ENCODE measurements at regions not wholly inside any gene's neighbourhood (a gene's known extent, or its start where the extent isn't known, plus 50 kb on each side); places are given as distances from the start of the nearest gene placed in this dataset.
"Not testable (repeated sequence)": the region's sequence is repeated elsewhere in the genome, so short reads cannot be mapped to it uniquely, and the experiment has no call there.

DNA sequence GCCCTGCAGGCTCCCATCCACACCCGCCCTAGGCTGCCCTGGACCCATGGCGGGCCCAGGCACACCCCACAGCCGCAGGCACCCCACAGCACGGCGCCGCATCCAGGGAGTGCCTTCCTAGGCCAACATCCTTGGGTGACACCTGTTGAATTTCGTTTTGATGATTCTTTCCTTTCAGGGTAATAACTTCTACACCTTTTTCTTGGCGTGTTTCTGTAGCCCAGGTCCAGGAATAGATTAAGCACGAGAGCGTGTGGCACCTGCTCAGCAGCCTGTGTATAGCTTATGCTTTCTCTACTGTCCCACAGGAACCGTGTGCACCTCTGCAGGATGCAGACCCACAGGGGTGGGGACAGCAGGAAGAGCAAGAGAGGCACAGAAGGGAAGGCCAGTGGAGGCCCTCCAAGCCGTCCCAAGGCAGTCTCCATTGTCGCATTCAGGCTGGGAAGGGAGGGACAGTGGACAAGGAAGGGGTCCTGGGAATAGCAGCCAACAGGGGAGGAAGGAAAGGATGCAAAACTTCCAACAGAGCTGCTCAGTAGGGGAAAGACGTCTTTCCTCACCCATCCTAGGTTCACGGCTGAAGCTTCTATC is 118.1 kb upstream of the AFDN start:
- TF ChIP-seq, protein P1, sequence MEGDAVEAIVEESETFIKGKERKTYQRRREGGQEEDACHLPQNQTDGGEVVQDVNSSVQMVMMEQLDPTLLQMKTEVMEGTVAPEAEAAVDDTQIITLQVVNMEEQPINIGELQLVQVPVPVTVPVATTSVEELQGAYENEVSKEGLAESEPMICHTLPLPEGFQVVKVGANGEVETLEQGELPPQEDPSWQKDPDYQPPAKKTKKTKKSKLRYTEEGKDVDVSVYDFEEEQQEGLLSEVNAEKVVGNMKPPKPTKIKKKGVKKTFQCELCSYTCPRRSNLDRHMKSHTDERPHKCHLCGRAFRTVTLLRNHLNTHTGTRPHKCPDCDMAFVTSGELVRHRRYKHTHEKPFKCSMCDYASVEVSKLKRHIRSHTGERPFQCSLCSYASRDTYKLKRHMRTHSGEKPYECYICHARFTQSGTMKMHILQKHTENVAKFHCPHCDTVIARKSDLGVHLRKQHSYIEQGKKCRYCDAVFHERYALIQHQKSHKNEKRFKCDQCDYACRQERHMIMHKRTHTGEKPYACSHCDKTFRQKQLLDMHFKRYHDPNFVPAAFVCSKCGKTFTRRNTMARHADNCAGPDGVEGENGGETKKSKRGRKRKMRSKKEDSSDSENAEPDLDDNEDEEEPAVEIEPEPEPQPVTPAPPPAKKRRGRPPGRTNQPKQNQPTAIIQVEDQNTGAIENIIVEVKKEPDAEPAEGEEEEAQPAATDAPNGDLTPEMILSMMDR (IDR thresholded peaks at IDR 0.05; ENCODE audit: low read depth, low read length, missing control alignments), result no peak
- H3K4me3 ChIP-seq (ENCODE audit: low read depth, low read length), result no peak overlapping the region
- no peaks in the 10 kb centered on the region for H3K36me3 ChIP-seq (replicated peaks)
- in situ Hi-C loops (cut with HindIII; ENCODE audit: low pct_ligation_motif_present, low sequenced_read_pairs), result no loop called here
- DNase-seq, result no peak
- H3K27me3 ChIP-seq (replicated peaks), result no peaks in the 10 kb centered on the region
- H3K27ac ChIP-seq, result no peak overlapping the region

DNA sequence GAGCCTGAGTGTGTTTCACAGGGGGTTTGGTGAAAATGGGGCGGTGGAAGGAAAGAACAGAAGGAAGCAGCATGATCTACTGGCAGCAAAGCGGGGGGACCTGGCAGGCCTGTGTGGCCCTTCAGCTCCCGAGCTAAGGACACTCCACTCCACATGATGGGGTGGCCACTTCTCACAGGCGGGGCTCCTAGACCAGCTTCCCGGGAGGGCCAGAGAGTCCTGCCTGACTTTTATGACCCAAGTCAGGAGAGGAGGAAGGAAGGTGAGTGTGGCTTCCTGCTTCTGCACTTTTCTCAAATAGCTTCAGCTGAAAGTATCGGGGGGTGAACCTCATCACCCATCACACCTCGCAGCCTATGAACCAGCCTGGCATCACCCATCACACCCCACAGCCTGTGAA is 117.5 kb upstream of the AFDN start:
- in situ Hi-C loops (cut with HindIII; ENCODE audit: low pct_ligation_motif_present, low sequenced_read_pairs), result no loop called here
- TF ChIP-seq, protein P1 (IDR thresholded peaks at IDR 0.05; ENCODE audit: low read depth, low read length, missing control alignments), result no peak
- DNase-seq, result no peak
- H3K36me3 ChIP-seq (replicated peaks), result no peaks in the 10 kb centered on the region
- no peak overlapping the region for H3K27ac ChIP-seq
- no peak overlapping the region for H3K4me3 ChIP-seq (ENCODE audit: low read depth, low read length)
- H3K27me3 ChIP-seq (replicated peaks), result no peaks in the 10 kb centered on the region

DNA sequence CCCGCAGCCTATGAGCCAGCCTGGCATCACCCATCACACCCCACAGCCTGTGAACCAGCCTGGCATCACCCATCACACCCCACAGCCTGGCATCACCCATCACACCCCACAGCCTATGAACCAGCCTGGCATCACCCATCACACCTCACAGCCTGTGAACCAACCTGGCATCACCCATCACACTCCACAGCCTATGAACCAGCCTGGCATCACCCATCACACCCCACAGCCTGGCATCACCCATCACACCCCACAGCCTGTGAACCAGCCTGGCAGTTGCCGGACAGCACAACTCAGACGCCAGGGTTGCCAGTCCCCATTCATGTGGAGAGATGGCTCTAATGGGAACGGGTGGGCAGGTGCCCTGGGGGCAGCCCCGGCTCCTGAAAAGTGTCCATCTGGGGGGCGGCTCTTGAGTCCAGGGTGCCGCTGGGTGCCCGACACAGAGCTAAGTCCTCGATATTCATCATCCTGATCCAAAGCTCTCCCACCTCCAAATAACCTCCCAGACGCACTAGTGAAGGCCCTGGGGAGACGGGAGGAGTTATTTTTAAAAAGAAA is 116.9 kb upstream of the AFDN start:
- not testable (repeated sequence) for H3K27ac ChIP-seq

DNA sequence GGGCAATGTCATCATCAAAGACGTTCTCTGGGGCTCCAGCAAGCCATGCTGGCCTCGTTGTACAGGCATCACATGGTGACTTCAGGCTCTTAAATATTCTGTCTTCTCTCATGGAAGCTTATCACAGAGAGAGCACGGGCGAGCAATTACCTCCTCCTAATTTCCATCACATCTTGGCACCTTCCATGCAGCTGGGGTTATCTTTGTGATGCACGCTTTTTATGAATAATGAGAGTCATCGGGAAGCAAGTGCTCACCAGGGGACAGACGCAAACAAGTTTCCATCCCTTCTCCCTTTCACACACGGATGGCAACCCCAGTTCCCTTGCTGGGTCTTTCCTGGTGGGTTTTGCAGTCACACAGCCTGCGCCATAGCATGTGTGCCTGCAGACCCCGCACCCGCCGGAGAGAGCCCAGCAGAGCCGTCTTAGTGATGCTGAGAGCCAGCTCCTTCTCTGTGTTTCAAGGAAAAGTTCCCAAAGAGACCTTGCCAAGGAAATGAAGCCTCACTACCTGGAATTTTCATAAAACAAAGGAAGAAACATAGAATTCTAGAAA is 116.3 kb upstream of the AFDN start:
- no peak for DNase-seq
- Histone ChIP-seq H3K27ac (no peak overlapping the region), H3K36me3 (replicated peaks) (no peaks in the 10 kb centered on the region), H3K27me3 (replicated peaks) (no peaks in the 10 kb centered on the region), H3K4me3 (ENCODE audit: low read depth, low read length) (no peak overlapping the region)
- in situ Hi-C loops (cut with HindIII; ENCODE audit: low pct_ligation_motif_present, low sequenced_read_pairs), result no loop called here
- TF ChIP-seq, protein P1 (IDR thresholded peaks at IDR 0.05; ENCODE audit: low read depth, low read length, missing control alignments), result no peak

More for the DNA sequence above, 116.9 kb upstream of the AFDN start:
- H3K27me3 ChIP-seq (replicated peaks); H3K36me3 ChIP-seq (replicated peaks); DNase-seq; in situ Hi-C loops (cut with HindIII; ENCODE audit: low pct_ligation_motif_present, low sequenced_read_pairs); H3K4me3 ChIP-seq (ENCODE audit: low read depth, low read length): not testable (repeated sequence)

DNA sequence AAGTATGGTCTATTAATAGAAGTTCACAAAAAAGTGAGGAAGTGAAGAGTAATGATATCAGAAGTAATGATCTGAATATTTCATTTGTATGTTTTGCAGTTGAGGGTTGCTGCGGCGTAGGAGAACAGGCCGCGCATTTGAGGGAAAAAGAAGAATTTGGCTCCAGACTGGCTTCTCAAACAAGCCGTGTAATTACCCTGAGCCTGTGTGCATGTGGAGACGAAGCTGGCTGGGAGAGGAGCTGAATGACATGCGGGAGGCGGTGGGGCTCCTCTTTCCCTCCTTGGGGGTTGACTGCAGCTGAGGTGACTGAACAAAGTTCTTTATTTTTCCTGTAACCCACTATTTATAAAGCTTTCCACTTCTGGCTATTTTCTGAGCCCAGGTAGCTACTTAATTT is 115.5 kb upstream of the AFDN start:
- no peak overlapping the region for H3K4me3 ChIP-seq (ENCODE audit: low read depth, low read length)
- no peaks in the 10 kb centered on the region for H3K27me3 ChIP-seq (replicated peaks)
- TF ChIP-seq, protein P1 (IDR thresholded peaks at IDR 0.05; ENCODE audit: low read depth, low read length, missing control alignments), result no peak
- no peaks in the 10 kb centered on the region for H3K36me3 ChIP-seq (replicated peaks)
- H3K27ac ChIP-seq, result no peak overlapping the region
- in situ Hi-C loops (cut with HindIII; ENCODE audit: low pct_ligation_motif_present, low sequenced_read_pairs), result no loop called here
- DNase-seq, result no peak

DNA sequence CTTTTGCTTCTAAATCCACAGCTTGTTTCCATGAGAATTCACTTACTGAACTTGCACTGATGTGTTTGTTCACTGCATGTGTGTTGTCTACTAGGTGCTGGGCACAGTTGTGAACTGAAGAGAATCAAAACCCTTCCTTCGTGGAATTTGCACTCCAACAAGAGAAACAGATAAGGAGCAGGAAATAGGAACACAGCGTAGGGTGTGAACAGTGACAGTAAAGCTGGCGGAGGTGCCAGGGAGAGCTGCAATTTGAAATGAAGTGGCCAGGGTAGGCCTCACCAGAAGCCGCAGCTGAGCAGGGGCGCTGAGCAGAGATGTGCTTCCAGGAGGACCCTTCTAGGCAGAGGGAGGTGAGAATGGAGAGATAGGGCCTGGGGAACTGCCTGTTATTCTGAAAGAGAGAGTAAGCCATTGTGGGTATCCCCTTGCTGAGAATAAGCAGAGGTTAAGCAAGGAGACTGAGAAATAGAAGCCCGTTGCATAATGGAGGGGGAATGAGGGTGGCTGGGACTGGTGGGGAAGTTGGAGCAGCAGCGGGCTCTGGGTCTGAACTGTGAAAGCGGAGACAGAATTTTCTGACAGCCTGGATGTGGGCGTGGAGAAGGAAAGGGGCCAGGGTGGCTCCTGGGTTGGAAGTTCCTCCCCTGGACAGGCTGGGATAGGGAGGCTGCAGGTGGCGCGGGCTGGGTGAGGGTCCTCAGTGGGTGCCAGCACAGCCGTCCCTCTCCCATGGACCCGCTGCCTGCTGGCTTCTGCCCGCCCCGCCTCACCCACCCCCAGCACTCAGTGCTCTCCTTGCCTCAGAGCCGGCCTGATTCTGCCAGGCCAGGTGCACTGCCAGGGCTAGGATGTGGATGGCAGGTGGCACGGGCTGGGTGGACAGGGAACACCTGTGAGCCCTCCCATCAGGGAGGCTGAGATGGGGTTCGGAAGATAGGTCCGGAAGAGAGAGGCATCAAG is 114.7 kb upstream of the AFDN start:
- no peaks in the 10 kb centered on the region for H3K36me3 ChIP-seq (replicated peaks)
- no peak overlapping the region for H3K4me3 ChIP-seq (ENCODE audit: low read depth, low read length)
- in situ Hi-C loops (cut with HindIII; ENCODE audit: low pct_ligation_motif_present, low sequenced_read_pairs), result no loop called here
- DNase-seq, result no peak
- no peak overlapping the region for H3K27ac ChIP-seq
- no peaks in the 10 kb centered on the region for H3K27me3 ChIP-seq (replicated peaks)
- TF ChIP-seq, protein P1 (IDR thresholded peaks at IDR 0.05; ENCODE audit: low read depth, low read length, missing control alignments), result no peak
